HG03565 (cell line): ENCODE measurements at regions not wholly inside any gene's neighbourhood (a gene's known extent, or its start where the extent isn't known, plus 50 kb on each side); places are given as distances from the start of the nearest gene placed in this dataset.
"Not testable (repeated sequence)": the region's sequence is repeated elsewhere in the genome, so short reads cannot be mapped to it uniquely, and the experiment has no call there.

Experiments
- ATAC-seq: cut with Tn5 transposase; IDR thresholded peaks from one replicate; pipeline ENCODE4 v1.9.1; 2021; ENCODE audit warnings: mild to moderate bottlenecking, moderate library complexity; ENCODE audit not compliant: unreplicated experiment

GRCh38 chr2:180618570-180618969 is 361.8 kb upstream of the UBE2E3 start:
- no peak for ATAC-seq

GRCh38 chr2:180614776-180615175 is 365.6 kb upstream of the UBE2E3 start:
- no peak for ATAC-seq

GRCh38 chr2:180609626-180610340 is 370.6 kb upstream of the UBE2E3 start:
- no peak for ATAC-seq

- ATAC-seq = no peak
Measured at GRCh38 chr2:180607514-180608049, 372.8 kb upstream of the UBE2E3 start.

- ATAC-seq = peak; percentile 74
Measured at GRCh38 chr2:180604077-180604476, 376.3 kb upstream of the UBE2E3 start.

- no peak for ATAC-seq
Measured at GRCh38 chr2:180601016-180601415, 379.4 kb upstream of the UBE2E3 start.

- no peak for ATAC-seq
Measured at GRCh38 chr2:180599804-180600203, 380.6 kb upstream of the UBE2E3 start.

GRCh38 chr2:180597179-180597578 is 383.2 kb upstream of the UBE2E3 start:
- no peak for ATAC-seq

GRCh38 chr2:180596453-180596852 is 384.0 kb upstream of the UBE2E3 start:
- no peak for ATAC-seq

- no peak for ATAC-seq
Measured at GRCh38 chr2:180591947-180592346, 388.5 kb upstream of the UBE2E3 start.

GRCh38 chr2:180591093-180591781 is 389.2 kb upstream of the UBE2E3 start:
- not testable (repeated sequence) for ATAC-seq

GRCh38 chr2:180583441-180584140 is 396.8 kb upstream of the UBE2E3 start:
- peak; percentile 48 for ATAC-seq

- ATAC-seq = no peak
Measured at GRCh38 chr2:180579388-180579787, 401.0 kb upstream of the UBE2E3 start.

- no peak for ATAC-seq
Measured at GRCh38 chr2:180578441-180578840, 402.0 kb upstream of the UBE2E3 start.

GRCh38 chr2:180577567-180577966 is 402.8 kb upstream of the UBE2E3 start:
- no peak for ATAC-seq

GRCh38 chr2:180573951-180574350 is 406.5 kb upstream of the UBE2E3 start:
- ATAC-seq = no peak

- ATAC-seq = no peak
Measured at GRCh38 chr2:180572346-180572745, 408.1 kb upstream of the UBE2E3 start.

- no peak for ATAC-seq
Measured at GRCh38 chr2:180571559-180571958, 408.8 kb upstream of the UBE2E3 start.

GRCh38 chr2:180570864-180571263 is 409.5 kb upstream of the UBE2E3 start:
- no peak for ATAC-seq

GRCh38 chr2:180564051-180564450 is 416.4 kb upstream of the UBE2E3 start:
- no peak for ATAC-seq

- no peak for ATAC-seq
Measured at GRCh38 chr2:180562378-180562777, 418.0 kb upstream of the UBE2E3 start.

GRCh38 chr2:180559771-180560170 is 420.6 kb upstream of the UBE2E3 start:
- ATAC-seq = no peak
